ENCODE measurements at regions not wholly inside any gene's neighbourhood (a gene's known extent, or its start where the extent isn't known, plus 50 kb on each side); places are given as distances from the start of the nearest gene placed in this dataset.

- no peak overlapping the region for H3K4me3 Mint-ChIP-seq
- TF ChIP-seq CTCF (IDR thresholded peaks at IDR 0.05) = no peak
- no peaks in the 10 kb centered on the region for H3K36me3 Mint-ChIP-seq (ENCODE audit: low read depth)
- H3K9me3 Mint-ChIP-seq = no peaks in the 10 kb centered on the region
- no peaks in the 10 kb centered on the region for H3K27me3 Mint-ChIP-seq (ENCODE audit: low read depth, poor library complexity)
- no peak for DNase-seq
- no peak overlapping the region for H3K27ac Mint-ChIP-seq
- H3K4me1 Mint-ChIP-seq = peaks cover 13% of the 10 kb centered on the region
These were observed 673.7 kb upstream of the CCDC54 start for GRCh38 chr3:106703524-106703923.

- Mint-ChIP-seq H3K4me3 (no peak overlapping the region), H3K4me1 (no peaks in the 10 kb centered on the region), H3K9me3 (no peaks in the 10 kb centered on the region), H3K36me3 (ENCODE audit: low read depth) (no peaks in the 10 kb centered on the region), H3K27ac (no peak overlapping the region), H3K27me3 (ENCODE audit: low read depth, poor library complexity) (no peaks in the 10 kb centered on the region)
- no peak for TF ChIP-seq CTCF (IDR thresholded peaks at IDR 0.05)
- DNase-seq = no peak
These were observed 669.9 kb upstream of the CCDC54 start for GRCh38 chr3:106707347-106707746.

- no peak for DNase-seq
- Mint-ChIP-seq H3K27me3 (ENCODE audit: low read depth, poor library complexity) (no peaks in the 10 kb centered on the region), H3K36me3 (ENCODE audit: low read depth) (no peaks in the 10 kb centered on the region), H3K27ac (no peak overlapping the region), H3K4me3 (no peak overlapping the region), H3K9me3 (no peaks in the 10 kb centered on the region), H3K4me1 (no peaks in the 10 kb centered on the region)
- no peak for TF ChIP-seq CTCF (IDR thresholded peaks at IDR 0.05)
These were observed 666.6 kb upstream of the CCDC54 start for GRCh38 chr3:106710596-106710995.

GRCh38 chr3:106711650-106712049 lies 665.6 kb upstream of the CCDC54 start:
- Mint-ChIP-seq H3K27me3 (ENCODE audit: low read depth, poor library complexity) (no peaks in the 10 kb centered on the region), H3K36me3 (ENCODE audit: low read depth) (no peaks in the 10 kb centered on the region), H3K4me3 (no peak overlapping the region), H3K4me1 (no peaks in the 10 kb centered on the region), H3K27ac (no peak overlapping the region), H3K9me3 (no peaks in the 10 kb centered on the region)
- no peak for DNase-seq
- TF ChIP-seq CTCF (IDR thresholded peaks at IDR 0.05) = no peak

GRCh38 chr3:106714400-106714799 lies 662.8 kb upstream of the CCDC54 start:
- Mint-ChIP-seq H3K4me3 (no peak overlapping the region), H3K9me3 (no peaks in the 10 kb centered on the region), H3K36me3 (ENCODE audit: low read depth) (no peaks in the 10 kb centered on the region), H3K27ac (no peak overlapping the region), H3K27me3 (ENCODE audit: low read depth, poor library complexity) (no peaks in the 10 kb centered on the region), H3K4me1 (no peaks in the 10 kb centered on the region)
- DNase-seq = no peak
- no peak for TF ChIP-seq CTCF (IDR thresholded peaks at IDR 0.05)

GRCh38 chr3:106715286-106715685 lies 662.0 kb upstream of the CCDC54 start:
- H3K9me3 Mint-ChIP-seq = no peaks in the 10 kb centered on the region
- no peaks in the 10 kb centered on the region for H3K36me3 Mint-ChIP-seq (ENCODE audit: low read depth)
- no peak for TF ChIP-seq CTCF (IDR thresholded peaks at IDR 0.05)
- H3K4me1 Mint-ChIP-seq = no peaks in the 10 kb centered on the region
- no peaks in the 10 kb centered on the region for H3K27me3 Mint-ChIP-seq (ENCODE audit: low read depth, poor library complexity)
- DNase-seq = no peak
- no peak overlapping the region for H3K4me3 Mint-ChIP-seq
- H3K27ac Mint-ChIP-seq = no peak overlapping the region
